ENCODE measurements at regions not wholly inside any gene's neighbourhood (a gene's known extent, or its start where the extent isn't known, plus 50 kb on each side); places are given as distances from the start of the nearest gene placed in this dataset.
"Not testable (repeated sequence)": the region's sequence is repeated elsewhere in the genome, so short reads cannot be mapped to it uniquely, and the experiment has no call there.

DNA sequence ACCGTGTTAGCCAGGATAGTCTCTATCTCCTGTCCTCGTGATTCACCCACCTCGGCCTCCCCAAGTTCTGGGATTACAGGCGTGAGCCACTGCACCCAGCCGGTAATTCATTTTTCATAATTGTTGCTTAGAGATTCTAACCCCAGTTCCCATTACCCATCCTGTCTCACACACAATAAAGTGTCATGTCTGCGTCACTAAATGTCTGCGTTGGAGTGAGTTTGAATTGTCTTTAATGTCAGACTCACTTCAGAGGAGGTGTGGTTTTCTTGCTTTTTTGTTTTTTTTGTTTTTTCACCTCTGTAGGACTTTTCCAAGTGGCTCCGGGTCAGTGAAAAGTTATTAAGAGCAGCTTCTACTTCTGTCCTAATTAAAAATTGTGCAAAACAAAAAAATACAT, 304.5 kb downstream of the CNTNAP3B start:
- TF ChIP-seq, protein P1, sequence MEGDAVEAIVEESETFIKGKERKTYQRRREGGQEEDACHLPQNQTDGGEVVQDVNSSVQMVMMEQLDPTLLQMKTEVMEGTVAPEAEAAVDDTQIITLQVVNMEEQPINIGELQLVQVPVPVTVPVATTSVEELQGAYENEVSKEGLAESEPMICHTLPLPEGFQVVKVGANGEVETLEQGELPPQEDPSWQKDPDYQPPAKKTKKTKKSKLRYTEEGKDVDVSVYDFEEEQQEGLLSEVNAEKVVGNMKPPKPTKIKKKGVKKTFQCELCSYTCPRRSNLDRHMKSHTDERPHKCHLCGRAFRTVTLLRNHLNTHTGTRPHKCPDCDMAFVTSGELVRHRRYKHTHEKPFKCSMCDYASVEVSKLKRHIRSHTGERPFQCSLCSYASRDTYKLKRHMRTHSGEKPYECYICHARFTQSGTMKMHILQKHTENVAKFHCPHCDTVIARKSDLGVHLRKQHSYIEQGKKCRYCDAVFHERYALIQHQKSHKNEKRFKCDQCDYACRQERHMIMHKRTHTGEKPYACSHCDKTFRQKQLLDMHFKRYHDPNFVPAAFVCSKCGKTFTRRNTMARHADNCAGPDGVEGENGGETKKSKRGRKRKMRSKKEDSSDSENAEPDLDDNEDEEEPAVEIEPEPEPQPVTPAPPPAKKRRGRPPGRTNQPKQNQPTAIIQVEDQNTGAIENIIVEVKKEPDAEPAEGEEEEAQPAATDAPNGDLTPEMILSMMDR (conservative IDR thresholded peaks at IDR 0.05; ENCODE audit: low read depth, low read length), result not testable (repeated sequence)
- TF ChIP-seq EZH2 (IDR thresholded peaks at IDR 0.05; ENCODE audit: low read length, unreplicated experiment); EZH2phosphoT487 (IDR thresholded peaks at IDR 0.05; ENCODE audit: borderline replicate concordance, low read length): not testable (repeated sequence)

All from PC-3 (cell line).